Pancreas (tissue), 10 donors: ENCODE measurements at regions not wholly inside any gene's neighbourhood (a gene's known extent, or its start where the extent isn't known, plus 50 kb on each side); places are given as distances from the start of the nearest gene placed in this dataset.
"Not testable (repeated sequence)": the region's sequence is repeated elsewhere in the genome, so short reads cannot be mapped to it uniquely, and the experiment has no call there.

Experiments
- ATAC-seq, 4 donors: fragments of 200-7000 bp; cut with Tn5 transposase; one replicate each; pipeline versions ENCODE4 v1.8.0 to v1.9.1; 2020; ENCODE audit warnings: mild to moderate bottlenecking in 4 of 4, moderate library complexity in 4 of 4
- DNase-seq, 6 donors: peaks; one replicate each; pipeline ENCODE4 v3.0.0-alpha.2; 2020
- FAIRE-seq: peaks from 2 replicates; lab custom pipeline; 2012; peaks lifted over from hg19 to GRCh38; lab: Jason Lieb, UNC
- H3K27ac ChIP-seq, 4 donors: fragments of 200-600 bp; sonication (generic); 1 replicate in 3 of 4; 2 replicates in 1 of 4; pipeline versions ENCODE4 v1.5.0 to v1.8.0; 2020
- H3K27me3 ChIP-seq, 4 donors: fragments of 200-600 bp; one replicate each; pipeline ENCODE4 v1.8.0; 2021
- H3K36me3 ChIP-seq, 3 donors: fragments of 200-600 bp; sonication (generic) in 1 of 3; one replicate each; pipeline versions ENCODE4 v1.5.0 to v1.8.0; 2020 to 2021
- H3K4me1 ChIP-seq, 3 donors: fragments of 200-600 bp; one replicate each; pipeline ENCODE4 v1.8.0; 2021
- H3K4me3 ChIP-seq, 4 donors: fragments of 200-600 bp; sonication (generic) in 2 of 4; one replicate each; pipeline versions ENCODE4 v1.5.0 to v1.8.0; 2020 to 2021
- H3K9me3 ChIP-seq, 4 donors: fragments of 200-600 bp; one replicate each; pipeline ENCODE4 v1.8.0; 2021
- WGBS, 2 donors: extraction: QIAGEN DNeasy Blood & Tissue Kit; methylation state at CpG; one replicate each; pipeline ENCODE4 v1.1.7; 2013; 5-methylcytosine and 5-hydroxymethylcytosine counted together
- intact Hi-C, 3 donors: fragments of 100-400 bp; cut with DNase I; formaldehyde crosslinking; loops; one replicate each; pipeline versions ENCODE4 v1.11.1 to v1.14.2; 2022
- TF ChIP-seq, protein P1 (sequence below), 4 donors: fragments of 200-600 bp; sonication (generic) in 3 of 4; IDR thresholded peaks; one replicate each; pipeline versions ENCODE4 v1.5.0 to v1.8.0; 2021; ENCODE audit warnings: antibody characterized with exemption in 4 of 4
- donor health status: healthy with polysubstance abuse.
- donor health status: DM: no; HTN: no; CAD: no; lungs with moderate emphysema.
- donor health status: DM: no; HTN: no; CAD: no.
- donor health status: control.
- donor health status: control.
- donor health status: Bipolar disorder and iron deficiency.
- donor health status: DM: yes; HTN: yes; CAD: no.
- donor health status: DM: no; HTN: no; CAD: no.
- donor health status: DM: no; HTN: no; CAD: no.
- donor health status: DM: yes; HTN: yes; CAD: no.

DNA sequence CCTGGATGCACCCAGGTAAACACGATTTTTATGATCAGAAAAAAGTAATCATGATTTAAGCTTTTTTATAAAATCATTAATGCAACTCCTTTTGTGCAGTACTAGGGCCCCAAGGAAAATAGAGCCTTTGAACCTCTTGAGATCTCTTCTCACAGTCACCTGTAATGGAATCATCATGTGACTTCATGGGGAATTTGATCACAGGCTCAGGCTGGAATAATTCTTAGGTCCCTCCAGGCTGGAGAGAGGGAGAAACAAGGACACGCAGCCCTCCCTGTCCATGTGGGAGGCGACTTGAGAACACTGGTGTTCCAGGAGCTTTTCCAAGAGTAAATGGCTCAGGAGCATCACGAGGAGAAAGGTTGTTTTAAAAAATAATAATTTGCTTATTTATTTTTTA, 156.1 kb downstream of the NUFIP1 start:
- Histone ChIP-seq H3K4me1 (no peaks in the 10 kb centered on the region), H3K9me3 (no peaks in the 10 kb centered on the region), H3K4me3 (no peak overlapping the region), H3K27ac (no peak overlapping the region), H3K27me3 (no peaks in the 10 kb centered on the region), H3K36me3 (no peaks in the 10 kb centered on the region)
- TF ChIP-seq, protein P1, sequence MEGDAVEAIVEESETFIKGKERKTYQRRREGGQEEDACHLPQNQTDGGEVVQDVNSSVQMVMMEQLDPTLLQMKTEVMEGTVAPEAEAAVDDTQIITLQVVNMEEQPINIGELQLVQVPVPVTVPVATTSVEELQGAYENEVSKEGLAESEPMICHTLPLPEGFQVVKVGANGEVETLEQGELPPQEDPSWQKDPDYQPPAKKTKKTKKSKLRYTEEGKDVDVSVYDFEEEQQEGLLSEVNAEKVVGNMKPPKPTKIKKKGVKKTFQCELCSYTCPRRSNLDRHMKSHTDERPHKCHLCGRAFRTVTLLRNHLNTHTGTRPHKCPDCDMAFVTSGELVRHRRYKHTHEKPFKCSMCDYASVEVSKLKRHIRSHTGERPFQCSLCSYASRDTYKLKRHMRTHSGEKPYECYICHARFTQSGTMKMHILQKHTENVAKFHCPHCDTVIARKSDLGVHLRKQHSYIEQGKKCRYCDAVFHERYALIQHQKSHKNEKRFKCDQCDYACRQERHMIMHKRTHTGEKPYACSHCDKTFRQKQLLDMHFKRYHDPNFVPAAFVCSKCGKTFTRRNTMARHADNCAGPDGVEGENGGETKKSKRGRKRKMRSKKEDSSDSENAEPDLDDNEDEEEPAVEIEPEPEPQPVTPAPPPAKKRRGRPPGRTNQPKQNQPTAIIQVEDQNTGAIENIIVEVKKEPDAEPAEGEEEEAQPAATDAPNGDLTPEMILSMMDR (IDR thresholded peaks at IDR 0.05): no peak
- DNase-seq (no peak), ATAC-seq (no peak), FAIRE-seq (no peak)
- intact Hi-C loops: no loop called here
- whole genome bisulfite sequencing, 2 donors: 80 to 84% methylated on average over 4 of the region's 4 CpGs

DNA sequence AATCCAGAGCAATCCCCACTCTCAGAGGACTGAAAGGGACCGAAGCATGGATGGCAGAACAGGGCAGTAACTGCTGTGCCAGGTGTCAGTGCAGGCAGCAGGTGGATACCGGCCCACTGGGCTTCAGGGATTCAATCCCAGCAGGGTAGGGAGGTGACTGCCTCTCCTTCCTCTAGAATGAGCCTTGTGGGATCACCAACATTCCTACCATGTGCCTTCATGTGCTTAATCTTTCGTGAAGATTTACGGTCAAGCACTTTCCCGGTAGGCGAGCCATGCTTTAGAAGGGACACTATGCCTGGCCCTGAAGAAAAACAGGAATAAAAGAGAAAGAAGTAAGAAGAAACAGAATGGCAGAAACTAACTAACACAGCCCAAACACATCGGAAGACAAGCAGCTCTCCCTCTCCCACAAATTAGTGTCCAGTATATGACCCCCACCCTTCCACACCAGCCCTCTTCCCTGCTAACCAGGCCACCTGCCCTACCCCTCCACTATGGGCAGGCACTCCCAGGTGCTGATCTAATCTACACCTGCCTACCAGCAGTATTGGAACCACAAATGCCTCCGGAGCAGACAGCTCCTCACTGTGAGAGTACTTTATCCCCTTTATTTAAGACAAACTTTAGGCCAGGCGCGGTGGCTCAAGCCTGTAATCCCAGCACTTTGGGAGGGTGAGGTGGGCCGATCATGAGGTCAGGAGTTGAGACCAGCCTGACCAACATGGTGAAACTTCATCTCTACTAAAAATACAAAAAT, 162.5 kb downstream of the NUFIP1 start:
- Histone ChIP-seq H3K36me3 (no peaks in the 10 kb centered on the region), H3K4me1 (no peaks in the 10 kb centered on the region), H3K27ac (no peak overlapping the region), H3K9me3 (no peaks in the 10 kb centered on the region), H3K27me3 (no peaks in the 10 kb centered on the region), H3K4me3 (no peak overlapping the region)
- DNase-seq (no peak), FAIRE-seq (no peak), ATAC-seq (peak in 1 of 4 donors; percentile 19)
- intact Hi-C loops: no loop called here
- TF ChIP-seq, protein P1 (IDR thresholded peaks at IDR 0.05): no peak
- WGBS, 2 donors: 90 to 92% methylated on average over 11 of the region's 11 CpGs

DNA sequence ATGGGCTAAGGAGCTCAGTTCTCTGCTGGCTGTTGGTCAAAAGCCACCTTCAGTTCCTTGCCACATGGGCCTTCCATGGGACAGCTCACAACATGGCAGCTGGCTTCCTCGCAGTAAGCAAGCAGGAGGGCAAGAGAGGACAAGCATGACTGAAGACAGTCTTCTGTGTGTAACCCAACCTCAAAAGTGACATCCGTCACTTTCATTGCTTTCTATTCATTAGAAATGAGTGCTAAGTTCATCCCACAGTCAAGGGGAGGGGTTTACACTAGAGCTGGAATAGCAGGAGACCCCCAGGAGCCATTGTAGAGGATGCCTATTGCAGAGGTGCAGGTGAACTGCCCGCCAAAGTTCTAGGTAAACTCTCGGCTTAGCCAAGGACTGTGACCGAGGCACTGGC, 163.3 kb downstream of the NUFIP1 start:
- DNase-seq: no peak
- Histone ChIP-seq H3K9me3 (no peaks in the 10 kb centered on the region), H3K36me3 (no peaks in the 10 kb centered on the region), H3K27me3 (no peaks in the 10 kb centered on the region), H3K27ac (no peak overlapping the region), H3K4me3 (no peak overlapping the region), H3K4me1 (no peaks in the 10 kb centered on the region)
- TF ChIP-seq, protein P1 (IDR thresholded peaks at IDR 0.05): no peak
- peak in 1 of 4 donors; percentile 47 for ATAC-seq
- no peak for FAIRE-seq
- intact Hi-C loops: no loop called here
- WGBS, 2 donors: 92% methylated on average over 5 of the region's 5 CpGs

DNA sequence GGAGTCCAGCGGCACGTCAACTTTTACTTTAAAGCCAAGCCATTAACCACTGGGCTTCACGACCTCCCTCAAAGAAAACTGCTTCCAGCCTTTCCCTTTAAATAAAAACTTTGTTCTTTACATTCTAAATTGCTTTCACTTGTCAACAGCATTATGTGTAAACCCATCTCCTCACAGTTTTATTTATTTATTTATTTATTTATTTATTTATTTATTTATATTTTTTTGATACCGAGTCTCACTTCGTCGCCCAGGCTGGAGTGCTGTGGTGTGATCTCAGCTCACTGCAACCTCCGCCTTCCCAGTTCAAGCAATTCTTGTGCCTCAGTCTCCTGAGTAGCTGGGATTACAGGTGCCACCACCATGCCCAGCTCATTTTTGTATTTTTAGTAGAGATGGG, 165.7 kb downstream of the NUFIP1 start:
- H3K27ac ChIP-seq, H3K9me3 ChIP-seq, intact Hi-C loops, FAIRE-seq, ATAC-seq, H3K36me3 ChIP-seq, H3K27me3 ChIP-seq, H3K4me3 ChIP-seq, H3K4me1 ChIP-seq, DNase-seq: not testable (repeated sequence)
- 94 to 96% methylated on average over 7 of the region's 7 CpGs for WGBS, 2 donors

DNA sequence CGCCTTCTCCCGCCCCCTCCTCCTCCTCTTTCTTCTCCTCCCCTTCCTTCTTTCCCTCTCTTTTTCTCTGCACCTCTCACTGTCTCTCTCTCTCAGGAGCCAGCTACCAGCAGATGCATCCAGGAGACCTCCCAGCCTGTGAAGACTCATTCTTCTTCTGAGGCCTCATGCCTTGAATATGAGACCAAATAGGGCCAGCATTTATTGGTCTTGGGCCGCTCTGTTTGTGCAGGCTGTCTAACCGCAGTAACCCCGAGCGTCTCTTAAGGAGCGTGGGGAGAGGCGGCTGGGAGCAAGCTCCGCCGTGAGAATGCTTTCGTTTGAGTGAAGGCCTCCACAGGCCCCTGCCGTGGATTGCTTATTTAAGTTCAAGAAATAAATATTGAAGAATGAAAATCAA, 167.0 kb downstream of the NUFIP1 start:
- DNase-seq: no peak
- Histone ChIP-seq H3K4me3 (no peak overlapping the region), H3K27ac (no peak overlapping the region), H3K27me3 (no peaks in the 10 kb centered on the region), H3K4me1 (no peaks in the 10 kb centered on the region), H3K36me3 (no peaks in the 10 kb centered on the region), H3K9me3 (no peaks in the 10 kb centered on the region)
- intact Hi-C loops: no loop called here
- ATAC-seq: no peak
- FAIRE-seq: no peak
- WGBS, 2 donors: 89% methylated on average over 12 of the region's 12 CpGs
- TF ChIP-seq, protein P1 (IDR thresholded peaks at IDR 0.05): no peak
